GM12864 (cell line): ENCODE measurements at regions not wholly inside any gene's neighbourhood (a gene's known extent, or its start where the extent isn't known, plus 50 kb on each side); places are given as distances from the start of the nearest gene placed in this dataset.
"Not testable (repeated sequence)": the region's sequence is repeated elsewhere in the genome, so short reads cannot be mapped to it uniquely, and the experiment has no call there.

Experiments
- DNase-seq: peaks from one replicate; pipeline ENCODE4 v3.0.0-alpha.2; 2011; ENCODE audit warnings: low read depth
- H3K4me3 ChIP-seq: 2 replicates; pipeline ENCODE4 v1.5.1; 2011; ENCODE audit warnings: mild to moderate bottlenecking, low read depth, low read length, control low read depth
- CTCF ChIP-seq: IDR thresholded peaks from 2 replicates; pipeline ENCODE4 v1.5.1; 2011; ENCODE audit warnings: low read depth, mild to moderate bottlenecking, moderate library complexity, low read length, control low read depth, inconsistent platforms; ENCODE audit errors: missing control alignments

DNA sequence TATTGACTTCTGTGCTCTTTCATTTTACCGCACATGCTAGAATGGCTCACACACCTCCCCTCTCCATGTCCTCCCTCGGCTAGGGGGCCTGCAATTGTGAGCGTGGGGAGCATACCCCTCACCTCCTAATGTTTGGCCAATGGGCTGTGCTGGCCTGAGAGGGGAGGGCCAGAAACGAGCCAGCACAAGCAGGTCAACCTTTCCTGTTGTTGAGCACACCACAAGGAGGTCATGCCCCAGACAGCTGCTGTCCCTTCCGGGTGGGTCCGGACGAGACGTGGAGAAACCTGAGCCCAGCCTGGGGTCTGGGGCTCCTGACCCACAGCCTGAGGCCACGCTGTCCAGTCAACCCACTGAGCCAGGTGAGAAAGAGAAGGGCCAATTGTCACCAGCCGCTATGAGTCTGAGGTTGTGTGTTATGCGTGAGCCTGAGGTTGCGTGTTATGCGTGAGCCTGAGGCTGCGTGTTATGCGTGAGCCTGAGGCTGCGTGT is 77.4 kb downstream of the TTLL2 start:
- H3K4me3 ChIP-seq = no peak overlapping the region
- TF ChIP-seq CTCF = no peak
- no peak for DNase-seq

GRCh38 chr6:167403427-167403826 is 78.5 kb downstream of the TTLL2 start:
- H3K4me3 ChIP-seq = no peak overlapping the region
- no peak for DNase-seq
- TF ChIP-seq CTCF = no peak

DNA sequence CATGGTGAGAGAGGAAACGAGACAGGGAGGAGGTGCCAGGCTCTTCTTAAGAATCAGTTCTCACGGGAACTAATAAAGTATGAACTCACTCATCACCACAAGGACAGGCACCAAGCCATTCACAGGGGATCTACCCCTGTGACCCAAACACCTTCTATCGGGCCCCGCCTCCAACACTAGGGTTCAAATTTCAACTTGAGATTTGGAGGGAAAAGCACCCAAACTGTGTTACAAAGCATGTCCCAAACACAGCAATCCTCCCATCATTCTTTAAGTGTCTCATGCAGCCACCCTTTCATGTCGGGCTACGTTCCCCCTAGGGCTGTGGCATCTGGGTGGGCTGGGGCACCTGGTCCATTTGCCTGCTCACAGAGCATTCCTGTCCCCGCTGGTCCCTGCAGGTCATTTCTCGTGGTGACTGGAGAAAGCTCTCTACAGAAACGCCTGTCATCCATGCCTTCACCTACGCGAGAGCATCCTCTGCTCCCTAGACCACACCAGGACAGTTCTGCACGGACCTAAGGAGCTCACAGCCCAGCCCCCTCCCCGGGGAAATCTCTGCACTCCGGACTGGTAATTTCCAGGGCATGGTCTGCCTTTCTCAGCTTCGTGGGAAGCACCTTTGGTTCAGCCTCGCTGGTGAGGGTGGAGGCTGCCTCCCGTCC is 79.6 kb downstream of the TTLL2 start:
- TF ChIP-seq CTCF = no peak
- no peak overlapping the region for H3K4me3 ChIP-seq
- no peak for DNase-seq

DNA sequence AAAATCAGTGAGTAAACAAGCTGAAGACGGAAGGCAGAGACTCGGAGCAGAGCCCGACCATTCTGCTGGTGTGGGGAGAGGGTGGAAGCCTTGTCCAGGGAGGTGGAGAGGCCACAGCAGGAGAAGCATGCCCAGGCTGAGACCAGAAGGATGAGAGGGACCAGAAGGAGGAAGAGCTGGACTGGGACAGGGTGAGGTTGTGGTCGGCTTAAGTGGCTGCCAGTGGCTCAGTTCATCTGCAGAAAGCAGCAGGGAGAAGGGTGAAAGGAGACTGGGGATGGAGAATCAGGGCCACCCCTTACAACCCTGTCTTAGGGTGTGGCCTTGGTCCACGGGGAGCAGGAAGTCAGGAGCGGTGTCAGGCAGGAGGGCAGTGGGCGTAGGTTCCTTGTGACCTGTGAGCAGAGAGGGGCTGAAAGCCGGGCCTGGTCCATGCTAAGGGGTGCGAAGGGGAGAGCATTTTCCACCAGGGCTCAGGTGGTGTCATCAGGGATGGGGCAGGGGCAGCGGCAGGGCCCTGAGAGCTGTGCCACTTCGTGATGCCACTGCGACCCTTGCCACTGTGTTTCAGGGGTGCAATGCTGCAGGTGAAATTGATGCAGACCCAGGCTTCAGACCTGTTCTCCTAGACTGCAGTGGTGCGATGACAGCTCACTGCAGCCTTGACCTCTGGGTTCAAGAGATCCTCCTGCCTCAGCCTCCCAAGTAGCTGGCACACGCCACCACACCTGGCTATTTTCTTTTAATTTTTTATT is 81.1 kb downstream of the TTLL2 start:
- no peak for DNase-seq
- TF ChIP-seq CTCF = no peak
- no peak overlapping the region for H3K4me3 ChIP-seq

DNA sequence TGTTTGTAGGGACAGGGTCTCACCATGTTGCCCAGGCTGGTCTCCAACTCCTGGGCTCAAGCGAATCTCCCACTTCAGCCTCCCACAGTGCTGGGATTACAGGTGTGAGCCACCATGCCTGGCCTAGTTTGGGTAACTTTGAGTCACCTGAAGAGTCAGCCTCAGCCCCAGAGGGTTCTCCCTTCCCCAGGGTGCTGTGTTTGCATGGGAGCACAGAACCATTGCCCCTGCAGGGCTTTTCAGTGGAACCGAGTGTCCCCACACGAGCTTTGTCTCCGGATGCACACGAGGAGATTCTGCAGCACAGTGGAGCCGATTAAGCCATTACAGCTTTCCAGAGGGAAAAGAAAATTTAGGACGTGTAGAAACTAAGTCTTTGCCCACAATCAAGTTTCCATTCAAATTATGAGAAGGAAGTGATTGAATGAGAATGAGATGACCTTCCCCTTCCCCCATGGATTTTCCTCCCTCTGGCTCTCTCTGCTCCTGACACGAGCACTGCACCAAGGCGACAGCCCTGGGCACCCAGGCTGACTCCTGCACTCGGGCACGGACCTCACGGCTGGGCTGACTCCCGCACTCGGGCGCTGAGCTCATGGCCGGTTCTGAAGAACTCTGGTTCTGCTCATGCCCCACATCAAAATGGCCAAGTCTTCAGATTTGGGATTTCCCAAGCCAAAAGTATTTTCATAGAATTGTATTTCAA is 81.8 kb downstream of the TTLL2 start:
- not testable (repeated sequence) for H3K4me3 ChIP-seq, DNase-seq

GRCh38 chr6:167407239-167408064 is 82.6 kb downstream of the TTLL2 start:
- DNase-seq = no peak
- no peak for TF ChIP-seq CTCF
- no peak overlapping the region for H3K4me3 ChIP-seq
